Stimulated activated CD4-positive, alpha-beta T cell treated with anti-CD3 and anti-CD28 coated beads, Interleukin-12 subunit alpha, Interleukin-12 subunit beta, amount 100 ng/mL, for 48 hours (primary cell): ENCODE measurements at regions not wholly inside any gene's neighbourhood (a gene's known extent, or its start where the extent isn't known, plus 50 kb on each side); places are given as distances from the start of the nearest gene placed in this dataset.

Experiments used
- DNase-seq, 3 donors: peaks; one replicate each; pipeline ENCODE4 v3.0.0-alpha.2; 2020; ENCODE audit warnings: low read depth in 2 of 3, low spot score in 1 of 3

DNA sequence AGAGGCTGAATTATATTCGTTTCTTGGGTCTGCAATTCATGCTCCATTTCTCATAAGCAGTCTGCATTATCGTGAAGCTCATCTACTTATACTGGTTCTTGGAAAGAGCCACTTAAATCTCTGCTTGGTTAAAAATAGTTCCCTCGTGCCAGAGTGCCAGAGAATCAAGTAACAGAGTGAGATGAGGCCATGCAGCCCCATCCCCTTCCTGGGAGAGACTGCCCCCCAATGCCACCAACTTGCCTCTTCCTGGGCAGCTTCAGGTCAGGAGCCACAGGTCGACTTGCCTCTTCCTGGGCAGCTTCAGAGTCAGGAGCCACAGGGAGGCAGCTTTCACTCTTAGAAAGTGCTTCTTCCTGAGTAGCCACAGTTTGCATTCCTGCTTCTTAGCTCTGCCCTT is 223.9 kb upstream of the ZBED5 start:
- DNase-seq = no peak

DNA sequence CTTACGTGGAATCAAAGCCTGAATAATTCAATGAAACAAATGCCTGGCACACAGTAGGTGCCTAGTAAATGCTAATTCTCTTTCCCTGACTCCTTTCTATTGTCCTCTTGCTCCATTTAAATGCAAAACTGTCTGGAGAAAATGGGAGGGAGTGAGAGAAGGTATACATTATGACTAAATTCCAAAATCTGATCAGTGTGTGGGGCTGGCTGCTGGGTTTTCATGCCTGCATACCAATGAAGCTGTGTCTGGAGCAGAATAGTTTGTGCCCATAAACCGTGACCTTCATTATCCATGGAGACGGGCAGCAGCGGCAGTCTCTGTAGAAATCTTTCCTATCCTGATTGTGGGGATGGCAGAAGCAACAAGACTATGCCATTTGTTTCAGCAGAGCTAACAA is 223.4 kb upstream of the ZBED5 start:
- no peak for DNase-seq

DNA sequence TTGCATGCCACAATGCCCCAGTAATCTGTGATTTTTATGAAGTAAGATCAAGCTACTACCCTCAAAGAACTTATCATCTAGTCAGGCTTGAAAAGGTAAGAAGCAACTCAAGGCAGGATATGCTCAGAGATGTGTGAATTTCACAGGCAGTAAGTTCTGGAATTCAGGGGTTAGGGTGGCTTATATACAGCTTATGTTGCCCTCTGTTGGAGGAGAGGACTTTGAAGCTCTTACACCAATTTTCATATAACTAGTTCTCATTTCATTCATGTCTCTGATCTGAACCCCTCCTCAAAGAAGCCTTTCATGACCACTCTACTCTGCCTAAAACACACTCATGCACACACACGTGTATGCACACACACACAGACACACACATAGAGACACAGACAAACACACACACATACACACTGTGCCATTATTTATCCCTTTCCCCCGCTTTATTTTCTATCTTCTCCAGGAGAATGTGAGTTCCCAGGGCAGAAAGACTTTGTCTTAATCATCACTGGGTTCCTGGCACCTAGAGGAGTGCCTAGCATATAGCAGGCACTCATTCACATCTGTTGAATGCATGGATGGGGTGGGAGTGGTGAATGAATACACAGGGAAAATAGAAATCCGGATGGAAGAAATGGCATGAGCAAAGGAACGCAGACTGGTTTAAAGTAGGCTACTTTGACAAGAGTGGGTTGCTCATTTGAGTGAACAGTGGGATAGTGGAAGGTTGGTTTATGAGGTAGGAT is 220.7 kb upstream of the ZBED5 start:
- no peak for DNase-seq

DNA sequence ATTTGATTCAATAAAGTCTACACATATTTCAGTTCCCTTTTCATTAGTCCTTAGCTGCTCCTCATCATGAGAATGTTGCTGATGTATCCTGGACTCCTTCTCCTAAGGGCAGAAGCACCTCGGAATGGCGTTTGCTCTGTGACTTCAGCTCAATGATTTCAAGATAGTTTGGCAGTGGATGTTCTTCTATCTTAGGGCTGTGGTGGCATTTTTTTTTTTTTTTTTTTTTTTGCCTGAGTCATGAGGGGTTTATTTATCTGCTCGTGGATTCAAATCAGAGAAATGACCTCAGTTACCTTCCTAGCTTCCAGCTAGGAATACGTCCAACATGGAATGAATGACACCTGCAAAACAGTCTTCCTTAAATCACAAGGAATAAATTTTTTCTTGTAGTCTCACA is 220.0 kb upstream of the ZBED5 start:
- DNase-seq = no peak

DNA sequence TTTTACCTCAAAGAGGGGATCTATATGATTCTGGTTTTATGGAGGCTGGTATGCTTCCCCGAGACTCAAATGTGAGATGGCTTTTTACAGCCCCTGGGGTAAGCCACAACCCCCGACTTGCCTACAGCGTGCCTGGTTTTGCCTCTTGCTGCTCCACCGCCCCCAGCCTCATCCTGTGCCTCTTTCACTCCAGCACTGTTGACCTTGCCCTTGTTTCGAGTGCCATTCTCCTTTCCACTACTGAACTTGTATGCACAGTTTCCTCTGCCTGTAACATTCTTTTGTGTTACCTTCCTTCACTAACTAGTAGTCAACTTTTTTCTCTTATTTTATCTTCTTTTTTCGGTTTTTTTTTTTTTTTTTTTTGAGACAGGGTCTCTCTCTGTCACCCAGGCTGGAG is 219.0 kb upstream of the ZBED5 start:
- DNase-seq = no peak

DNA sequence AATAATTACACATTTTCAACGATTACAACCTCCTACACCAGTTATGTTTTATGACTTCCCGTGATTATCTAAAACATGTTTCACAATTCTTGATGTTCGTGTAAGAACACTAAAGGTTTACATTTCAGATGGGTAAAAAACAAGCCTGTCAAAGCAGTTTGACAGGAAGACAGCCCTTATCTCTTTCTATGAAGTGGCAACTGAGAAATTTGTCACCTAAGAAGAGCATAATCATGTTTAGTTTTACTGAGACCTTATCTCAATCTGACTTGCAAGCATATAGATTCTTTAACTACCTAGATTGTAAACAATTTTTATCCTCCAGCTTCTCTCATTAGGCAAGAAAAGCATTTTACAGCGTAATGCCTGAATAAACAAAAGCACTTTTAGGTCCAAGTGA is 218.4 kb upstream of the ZBED5 start:
- DNase-seq = no peak

DNA sequence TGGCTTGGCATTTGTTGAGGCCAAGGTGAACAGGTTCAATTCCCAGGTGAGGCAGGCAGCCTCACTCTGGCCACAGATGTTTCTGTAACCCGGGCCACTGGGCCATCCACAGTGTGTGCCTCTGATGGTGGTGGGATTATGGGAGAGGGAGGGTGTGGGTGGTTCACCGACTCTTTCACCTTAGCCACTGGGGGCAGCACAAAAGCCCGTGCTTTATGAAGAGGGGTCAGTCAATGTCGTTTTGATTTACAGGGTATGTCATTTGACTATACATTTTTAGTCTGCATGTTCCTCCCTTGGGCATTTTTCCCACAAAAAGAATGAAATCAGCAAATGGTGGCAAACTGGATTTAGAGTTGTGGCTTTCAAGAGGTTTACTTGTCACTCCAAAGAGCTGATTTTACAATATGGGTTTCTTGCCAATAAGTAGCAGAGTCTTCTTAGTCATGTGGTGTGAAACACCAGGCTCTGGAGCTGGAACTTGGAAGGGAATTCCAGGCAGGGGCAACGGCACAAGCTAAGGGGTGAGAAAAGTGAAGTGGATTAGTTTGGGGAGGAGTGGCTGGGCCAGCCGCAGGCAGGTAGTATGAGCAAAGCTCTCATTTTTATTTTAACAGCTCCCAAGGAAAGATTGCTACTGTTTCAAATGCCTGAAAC is 217.8 kb upstream of the ZBED5 start:
- DNase-seq = no peak

DNA sequence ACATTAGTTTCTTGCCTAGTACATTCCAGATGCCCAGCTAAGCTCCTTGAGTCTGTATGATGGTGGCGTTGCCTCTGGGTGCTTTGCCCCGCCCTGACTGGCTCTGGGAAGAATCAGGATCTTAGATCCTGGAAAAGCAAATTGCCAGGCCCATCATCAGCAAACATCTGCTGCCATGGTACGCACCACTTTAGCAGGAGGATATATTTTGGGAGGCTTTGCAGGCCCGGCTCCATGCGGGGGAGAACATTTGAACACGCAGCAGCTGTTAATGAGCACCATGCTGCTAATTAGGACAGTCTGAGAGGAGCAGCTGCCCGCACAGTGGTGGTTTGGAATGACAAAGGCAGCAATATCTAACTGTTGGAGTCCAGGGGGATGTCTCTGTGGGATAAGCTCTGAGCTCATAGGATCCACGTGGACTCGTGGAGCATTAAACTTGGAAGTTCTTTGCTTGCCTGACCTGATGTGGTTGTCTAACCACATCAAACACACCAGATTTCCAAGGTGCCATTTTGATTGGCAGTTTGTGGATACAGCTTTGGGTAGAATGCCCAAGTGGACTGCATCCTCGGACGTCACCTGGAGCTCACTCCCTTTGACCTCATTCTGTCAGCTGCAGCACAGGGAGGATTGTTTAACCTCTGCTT is 217.0 kb upstream of the ZBED5 start:
- no peak for DNase-seq

DNA sequence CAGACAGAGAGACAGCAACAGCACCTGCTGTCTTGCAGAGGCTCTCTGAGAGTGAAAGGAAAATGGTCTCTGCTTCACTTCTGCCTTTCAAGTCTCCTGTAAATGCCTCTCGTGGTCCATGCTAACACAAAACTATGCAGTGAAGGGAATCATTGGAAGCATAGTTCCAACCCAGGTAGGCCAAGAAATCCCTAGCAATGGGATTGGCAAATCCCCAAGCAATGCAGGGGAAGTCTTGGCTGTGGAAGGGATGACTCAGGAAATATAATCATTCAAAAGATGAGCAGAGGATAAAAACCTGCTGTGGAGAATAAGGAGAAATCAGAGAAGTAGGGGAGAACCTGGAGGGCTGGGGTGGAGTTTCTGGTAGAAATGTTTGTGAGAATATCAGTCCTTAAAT is 216.1 kb upstream of the ZBED5 start:
- DNase-seq = no peak

DNA sequence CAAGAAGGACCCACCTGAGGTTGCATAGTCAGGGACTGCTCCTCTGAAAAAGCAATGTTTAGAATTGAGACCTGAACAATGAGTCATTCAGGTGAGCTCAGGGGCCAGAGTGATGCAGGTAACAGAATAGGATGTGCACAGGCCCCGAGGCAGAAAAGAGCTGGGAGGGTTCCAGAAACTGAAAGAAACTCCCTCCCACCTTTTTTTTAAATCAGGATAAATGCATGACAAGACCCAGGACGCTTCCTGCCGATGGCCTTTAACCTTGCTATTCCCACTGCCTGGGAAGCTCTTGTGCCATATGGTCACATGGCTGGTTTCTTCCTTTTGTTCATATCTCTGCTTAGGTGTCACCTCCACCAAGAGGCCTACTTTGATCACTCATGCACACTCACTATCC is 214.2 kb upstream of the ZBED5 start:
- no peak for DNase-seq

DNA sequence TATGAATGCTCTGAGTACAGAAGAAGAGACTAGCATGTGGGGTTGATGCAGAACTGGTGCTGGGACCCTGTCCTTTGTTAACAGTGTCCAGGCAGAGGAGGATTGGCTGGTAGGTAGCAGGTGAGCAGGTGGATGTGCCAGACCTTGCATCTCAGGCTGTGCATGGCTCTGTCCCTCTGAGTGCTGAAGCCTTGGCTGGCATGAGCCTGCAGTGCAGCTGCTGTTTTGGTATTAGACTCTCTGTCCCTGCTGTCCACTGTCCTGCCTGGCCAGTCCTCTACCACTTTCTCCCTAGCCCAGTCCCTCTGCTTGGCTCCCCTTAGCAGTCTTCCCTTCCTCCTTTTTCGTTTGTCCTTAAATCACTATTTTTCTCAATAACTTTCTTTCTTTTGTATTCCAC is 213.6 kb upstream of the ZBED5 start:
- no peak for DNase-seq

DNA sequence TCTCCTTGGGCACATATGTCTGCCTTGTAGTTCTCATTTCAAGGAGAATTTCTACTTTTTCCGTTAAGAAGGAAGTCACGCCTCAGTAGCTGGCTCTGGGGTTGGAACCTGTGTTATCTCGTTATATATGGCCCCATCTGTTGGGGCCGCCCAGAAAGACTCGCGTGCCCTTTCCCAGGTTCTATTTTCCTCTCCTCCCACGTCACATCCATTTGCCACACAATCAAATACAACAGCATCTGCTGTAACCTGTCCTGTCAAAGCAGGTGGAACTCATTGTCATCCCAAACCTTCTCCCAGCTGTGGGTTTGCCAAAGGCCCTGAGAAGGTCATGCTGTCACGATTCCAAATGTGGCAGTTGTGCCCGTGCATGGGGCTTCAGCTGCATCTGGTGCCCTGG is 213.1 kb upstream of the ZBED5 start:
- no peak for DNase-seq

DNA sequence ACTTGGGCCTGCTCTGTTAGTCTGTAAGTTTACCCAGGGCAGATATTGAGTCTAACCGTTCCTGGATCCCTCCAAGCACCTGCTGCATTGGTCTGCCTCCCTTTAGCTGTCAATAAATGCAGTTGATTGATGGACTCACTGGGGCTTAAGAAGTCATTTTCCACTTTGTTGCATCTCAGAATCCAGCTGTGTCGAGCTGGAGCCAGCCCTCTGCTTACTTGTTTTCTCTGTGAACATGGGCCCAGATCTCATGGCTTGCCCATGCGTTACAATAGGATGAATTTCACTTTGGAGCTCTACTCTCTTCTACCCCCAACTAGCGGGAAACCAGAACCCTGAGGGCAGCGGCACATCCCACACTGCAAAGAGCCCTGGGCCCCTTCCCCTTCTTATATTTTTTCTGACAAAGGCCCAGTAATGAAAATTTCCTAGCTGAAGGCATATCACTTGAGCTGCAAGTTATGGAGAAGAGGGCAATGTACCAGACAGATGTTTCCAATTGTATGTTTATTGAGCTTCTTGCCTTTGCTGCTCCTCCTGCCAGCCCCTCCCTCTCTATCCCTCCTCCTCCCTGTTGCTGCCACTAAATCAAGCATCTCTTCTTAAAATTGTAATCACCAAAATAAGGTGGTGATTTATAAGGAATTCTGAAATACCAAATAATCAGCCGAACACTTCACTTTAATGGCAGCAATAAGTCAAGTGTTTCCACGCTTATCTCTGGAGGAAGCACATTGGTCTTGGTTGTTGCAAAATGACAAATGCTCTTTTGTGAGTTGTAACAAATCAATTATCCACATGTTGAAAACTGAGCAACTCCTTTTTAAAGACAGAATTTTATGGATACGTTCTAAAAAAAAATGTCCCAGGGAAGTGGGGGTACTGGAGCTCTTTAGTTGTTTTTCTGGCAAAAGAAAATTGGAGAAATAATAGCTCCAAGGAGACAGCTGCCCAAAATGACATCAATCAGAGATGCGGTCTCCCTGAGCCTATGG is 212.3 kb upstream of the ZBED5 start:
- no peak for DNase-seq

DNA sequence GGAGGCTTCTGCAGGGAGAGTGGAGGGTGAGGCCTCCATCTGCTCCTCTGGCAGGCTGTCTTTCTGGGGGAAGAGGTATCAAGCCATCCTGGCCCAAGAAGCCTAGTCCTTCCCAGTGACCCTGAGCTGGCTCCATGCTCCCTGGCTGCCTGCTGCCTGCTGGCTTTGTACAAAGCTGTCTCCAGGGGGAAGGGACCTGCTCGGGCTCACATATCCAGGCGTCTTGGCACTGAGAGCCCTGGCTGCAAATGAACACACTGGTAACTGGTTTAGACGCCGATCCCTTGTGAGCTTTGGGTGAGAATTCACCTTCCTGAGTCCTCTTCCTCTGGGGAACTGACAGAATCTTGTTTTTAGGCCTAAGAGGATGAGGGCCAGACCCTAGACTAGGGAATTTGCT is 210.3 kb upstream of the ZBED5 start:
- no peak for DNase-seq

DNA sequence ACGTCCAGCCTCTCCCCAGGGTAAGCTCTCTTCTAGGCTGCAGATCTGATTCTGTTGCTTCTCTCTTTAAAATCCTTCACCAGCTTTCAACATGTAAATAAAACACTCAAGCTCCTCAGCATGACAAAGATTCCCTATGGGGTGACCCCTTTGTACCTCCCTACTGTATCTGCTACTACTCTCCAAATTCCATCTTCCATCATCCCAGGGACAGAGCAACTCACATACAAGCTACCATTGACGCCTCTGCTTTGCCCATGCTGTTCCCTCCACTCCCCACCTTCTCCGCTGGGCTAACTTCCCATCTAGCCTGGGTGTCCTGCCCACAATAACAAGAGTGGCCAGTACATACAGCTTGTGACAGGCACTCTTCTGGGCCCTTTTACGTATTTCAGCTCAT is 207.5 kb upstream of the ZBED5 start:
- DNase-seq = no peak

DNA sequence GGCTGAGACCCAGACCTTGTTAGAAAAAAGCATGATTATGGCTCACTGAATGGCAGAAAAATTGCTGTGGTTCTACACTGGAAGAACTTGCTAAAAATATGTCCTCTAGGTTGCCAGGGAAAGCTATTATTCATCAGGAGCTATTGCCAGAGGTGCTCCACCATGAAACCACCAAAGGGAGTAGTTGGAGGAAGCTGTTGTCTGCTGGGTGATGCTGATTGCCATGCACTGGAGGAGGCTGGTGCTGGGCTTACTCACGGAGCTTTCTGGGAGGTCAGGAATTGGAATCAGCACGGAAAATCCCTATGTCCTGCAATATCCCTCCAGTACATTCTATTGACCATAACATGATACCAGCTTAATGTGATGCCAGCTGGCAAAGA is 199.6 kb upstream of the ZBED5 start:
- DNase-seq = no peak

DNA sequence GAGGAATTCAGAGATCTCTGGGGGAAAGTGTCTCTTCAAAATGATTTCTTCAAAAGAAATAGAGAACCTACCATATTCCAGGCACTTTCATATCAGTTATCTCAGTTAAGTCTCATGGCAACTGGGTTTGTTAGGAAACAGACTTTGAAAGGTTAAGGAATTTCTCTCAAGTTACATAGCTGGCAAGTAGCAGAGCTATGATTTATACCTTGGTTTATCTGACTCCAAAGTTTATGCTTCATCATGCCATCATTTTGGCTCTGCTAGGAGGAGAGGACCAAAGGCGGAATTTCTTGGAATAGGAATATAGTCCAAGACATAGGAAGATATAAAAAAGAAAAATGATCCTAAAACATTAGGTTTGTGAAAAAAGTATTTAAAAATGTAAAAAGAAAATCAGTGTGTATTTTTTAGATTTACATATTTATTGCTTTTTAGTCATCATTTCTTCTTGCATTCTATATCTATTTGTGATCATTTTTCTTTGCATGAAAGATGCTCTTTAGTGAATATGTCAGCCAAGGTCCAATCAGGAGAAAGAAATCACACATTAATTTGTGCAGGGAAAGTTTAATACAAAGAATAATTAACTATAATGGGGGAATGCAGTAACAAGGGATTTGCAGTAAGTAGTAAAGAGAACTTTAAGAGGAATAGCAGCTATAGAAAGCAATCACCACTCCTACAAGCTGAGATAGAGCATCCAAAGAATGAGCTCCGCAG is 199.1 kb upstream of the ZBED5 start:
- DNase-seq = no peak

DNA sequence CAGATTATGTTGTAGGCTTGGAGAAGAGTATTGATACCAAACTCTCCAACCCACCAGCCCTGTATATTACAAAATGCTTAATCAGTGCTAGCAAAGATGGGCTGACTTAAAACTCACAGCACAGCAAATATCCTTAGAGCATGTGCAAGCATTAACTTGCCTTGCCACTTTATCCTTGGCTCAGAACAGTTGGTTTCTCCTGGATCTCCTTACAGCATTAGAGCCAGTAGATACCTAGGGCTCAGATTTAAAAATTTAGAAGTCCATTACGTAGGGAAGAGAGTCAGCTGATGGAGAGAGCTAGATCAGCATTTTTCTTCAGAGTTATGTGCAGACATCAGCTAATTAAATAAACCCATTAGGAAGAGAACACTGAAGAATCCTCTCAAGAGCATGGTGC is 198.5 kb upstream of the ZBED5 start:
- no peak for DNase-seq

DNA sequence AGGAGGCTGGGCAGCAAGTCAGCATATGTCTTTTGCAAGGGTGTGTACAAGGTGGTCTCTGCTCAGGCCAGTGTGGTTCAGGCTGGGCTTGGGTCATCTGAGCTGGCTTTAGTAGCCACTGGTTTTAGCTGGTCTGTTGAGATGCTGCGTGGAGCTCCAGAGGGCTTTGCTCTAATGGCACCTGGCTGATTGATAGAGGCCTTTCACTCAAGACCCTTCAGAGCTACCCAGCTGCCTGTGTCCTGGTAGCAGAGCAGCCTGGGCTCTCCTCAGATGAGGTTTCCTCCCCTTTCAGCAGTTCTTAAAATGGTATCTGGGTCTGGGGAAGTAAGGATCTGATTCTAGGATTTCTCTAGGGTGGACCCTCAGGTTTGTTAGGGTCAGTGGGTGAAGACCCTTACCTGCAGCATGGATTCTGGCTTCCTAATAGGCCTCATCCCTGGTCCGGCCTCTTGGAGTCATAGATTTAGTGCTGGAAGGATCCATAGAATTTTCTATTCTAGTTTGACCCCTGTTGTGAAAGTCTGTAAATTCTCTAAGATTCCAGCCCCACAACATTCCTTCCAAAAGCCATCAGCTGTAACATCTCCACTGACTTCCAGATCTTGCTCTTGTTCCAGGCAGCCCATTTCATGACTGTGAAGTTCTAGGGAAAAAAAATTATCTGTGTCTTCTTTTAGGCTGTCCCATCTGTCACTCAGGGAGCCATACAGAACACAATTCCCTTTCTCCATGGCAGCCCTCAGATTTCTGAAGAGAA is 190.2 kb upstream of the ZBED5 start:
- DNase-seq = no peak

DNA sequence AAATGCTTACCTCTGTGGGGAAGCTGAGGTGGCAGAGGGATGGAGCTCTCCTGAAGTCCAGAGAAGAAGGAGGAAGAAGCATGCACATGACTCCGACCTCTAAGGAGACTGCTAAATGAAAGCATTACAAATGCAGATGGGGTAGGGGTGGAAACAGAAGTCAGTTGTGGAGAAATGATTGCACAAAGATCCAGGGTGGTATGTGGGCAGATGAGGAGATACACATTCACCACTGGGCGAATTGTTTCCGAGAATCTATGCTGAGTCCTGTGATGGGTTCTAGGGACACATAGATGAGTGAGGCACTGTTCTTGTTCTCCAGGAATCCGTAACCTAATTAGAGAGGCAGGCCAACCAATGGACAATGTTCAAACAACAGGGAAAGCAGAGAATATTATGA is 188.9 kb upstream of the ZBED5 start:
- DNase-seq = no peak
